Vagina (tissue), 2 donors: ENCODE measurements at regions not wholly inside any gene's neighbourhood (a gene's known extent, or its start where the extent isn't known, plus 50 kb on each side); places are given as distances from the start of the nearest gene placed in this dataset.

ENCODE experiments used
- POLR2A ChIP-seq, 2 donors: fragments of 450-650 bp; IDR thresholded peaks; one replicate each; pipeline ENCODE4 v1.6.1; 2017; ENCODE audit warnings: antibody characterized with exemption in 2 of 2, mild to moderate bottlenecking in 2 of 2, moderate library complexity in 2 of 2
- POLR2AphosphoS5 ChIP-seq, 2 donors: sonication (generic); formaldehyde crosslinking; IDR thresholded peaks; one replicate each; pipeline ENCODE4 v1.9.0; 2017; ENCODE audit warnings: antibody characterized with exemption in 2 of 2, mild to moderate bottlenecking in 2 of 2, low read depth in 1 of 2; ENCODE audit not compliant: insufficient read depth in 1 of 2

- TF ChIP-seq POLR2A (IDR thresholded peaks at IDR 0.05) (no peak), POLR2AphosphoS5 (IDR thresholded peaks at IDR 0.05; ENCODE audit: insufficient read depth in 1 of 2, low read depth in 1 of 2) (no peak)
These were observed 85.1 kb downstream of the SEMA4F start for GRCh38 chr2:74739129-74739528.
